Gastrocnemius medialis (tissue), 4 donors: ENCODE measurements at regions not wholly inside any gene's neighbourhood (a gene's known extent, or its start where the extent isn't known, plus 50 kb on each side); places are given as distances from the start of the nearest gene placed in this dataset.

Experiments used
- POLR2A ChIP-seq, 2 donors: fragments of 450-650 bp; IDR thresholded peaks; one replicate each; pipeline ENCODE4 v1.6.1; 2017; ENCODE audit warnings: antibody characterized with exemption in 2 of 2, mild to moderate bottlenecking in 2 of 2, moderate library complexity in 2 of 2
- TF ChIP-seq, protein P1 (sequence below), 5 experiments: fragments of 450-650 bp in 3 of 5; fragments of 200-600 bp in 2 of 5; sonication (generic) in 2 of 5; IDR thresholded peaks in 4 of 5; conservative IDR thresholded peaks in 1 of 5; 1 replicate in 4 of 5; 2 replicates in 1 of 5; pipeline ENCODE4 v1.5.1; 2016 to 2019; ENCODE audit warnings: antibody characterized with exemption in 5 of 5, mild to moderate bottlenecking in 3 of 5, moderate library complexity in 3 of 5

DNA sequence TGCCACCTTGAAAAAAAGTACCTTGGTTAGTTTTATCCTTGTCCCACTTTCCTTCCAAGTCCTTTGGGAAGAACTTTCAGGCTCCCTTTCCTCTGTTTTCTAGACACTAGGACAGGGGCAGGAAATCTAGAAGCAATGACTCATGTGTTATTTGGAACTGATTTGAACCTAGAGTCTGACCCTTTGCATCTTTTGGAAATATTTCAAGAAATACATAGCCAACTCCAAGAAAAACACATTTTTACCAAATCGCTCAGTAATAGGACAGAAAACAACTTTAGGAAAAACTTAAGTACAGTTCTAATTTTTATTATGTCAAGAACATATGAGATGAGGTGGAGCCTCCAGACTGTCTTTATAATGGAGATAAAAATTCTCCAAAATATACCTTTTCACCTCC is 292.4 kb downstream of the PTBP2 start:
- TF ChIP-seq POLR2A (IDR thresholded peaks at IDR 0.05), result no peak
- TF ChIP-seq, protein P1, sequence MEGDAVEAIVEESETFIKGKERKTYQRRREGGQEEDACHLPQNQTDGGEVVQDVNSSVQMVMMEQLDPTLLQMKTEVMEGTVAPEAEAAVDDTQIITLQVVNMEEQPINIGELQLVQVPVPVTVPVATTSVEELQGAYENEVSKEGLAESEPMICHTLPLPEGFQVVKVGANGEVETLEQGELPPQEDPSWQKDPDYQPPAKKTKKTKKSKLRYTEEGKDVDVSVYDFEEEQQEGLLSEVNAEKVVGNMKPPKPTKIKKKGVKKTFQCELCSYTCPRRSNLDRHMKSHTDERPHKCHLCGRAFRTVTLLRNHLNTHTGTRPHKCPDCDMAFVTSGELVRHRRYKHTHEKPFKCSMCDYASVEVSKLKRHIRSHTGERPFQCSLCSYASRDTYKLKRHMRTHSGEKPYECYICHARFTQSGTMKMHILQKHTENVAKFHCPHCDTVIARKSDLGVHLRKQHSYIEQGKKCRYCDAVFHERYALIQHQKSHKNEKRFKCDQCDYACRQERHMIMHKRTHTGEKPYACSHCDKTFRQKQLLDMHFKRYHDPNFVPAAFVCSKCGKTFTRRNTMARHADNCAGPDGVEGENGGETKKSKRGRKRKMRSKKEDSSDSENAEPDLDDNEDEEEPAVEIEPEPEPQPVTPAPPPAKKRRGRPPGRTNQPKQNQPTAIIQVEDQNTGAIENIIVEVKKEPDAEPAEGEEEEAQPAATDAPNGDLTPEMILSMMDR (IDR thresholded peaks at IDR 0.05 in 4 of 5, conservative IDR thresholded peaks at IDR 0.05 in 1 of 5), result no peak
